ENCODE measurements at regions not wholly inside any gene's neighbourhood (a gene's known extent, or its start where the extent isn't known, plus 50 kb on each side); places are given as distances from the start of the nearest gene placed in this dataset.
"Not testable (repeated sequence)": the region's sequence is repeated elsewhere in the genome, so short reads cannot be mapped to it uniquely, and the experiment has no call there.

DNA sequence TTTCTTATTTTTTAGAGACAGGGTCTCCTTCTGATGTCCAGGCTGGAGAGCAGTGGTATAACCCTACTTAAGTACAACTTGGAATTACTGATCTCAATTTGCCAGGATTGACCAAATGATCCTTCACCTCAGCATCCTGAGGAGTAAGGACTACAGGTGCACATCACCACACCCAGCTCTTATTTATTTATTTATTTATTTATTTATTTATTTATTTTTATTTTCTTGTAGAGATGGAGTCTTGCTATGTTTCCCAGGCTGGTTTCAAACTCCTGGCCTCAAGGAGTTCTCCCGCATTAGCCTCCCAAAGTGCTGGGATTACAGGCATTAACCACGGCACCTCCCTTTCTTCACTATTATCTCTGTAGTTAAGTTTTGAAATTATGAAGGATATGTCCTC, 117.5 kb upstream of the NEGR1 start:
- no peaks in the 10 kb centered on the region for H3K9me3 ChIP-seq (ENCODE audit: control insufficient read depth, insufficient read depth, low read length)
- no peaks in the 10 kb centered on the region for H3K36me3 ChIP-seq (ENCODE audit: insufficient read depth, low read length)
- no peak overlapping the region for H3K9ac ChIP-seq (ENCODE audit: low read depth, low read length)
- H3K4me1 ChIP-seq (ENCODE audit: insufficient read depth, low read length) = no peaks in the 10 kb centered on the region

DNA sequence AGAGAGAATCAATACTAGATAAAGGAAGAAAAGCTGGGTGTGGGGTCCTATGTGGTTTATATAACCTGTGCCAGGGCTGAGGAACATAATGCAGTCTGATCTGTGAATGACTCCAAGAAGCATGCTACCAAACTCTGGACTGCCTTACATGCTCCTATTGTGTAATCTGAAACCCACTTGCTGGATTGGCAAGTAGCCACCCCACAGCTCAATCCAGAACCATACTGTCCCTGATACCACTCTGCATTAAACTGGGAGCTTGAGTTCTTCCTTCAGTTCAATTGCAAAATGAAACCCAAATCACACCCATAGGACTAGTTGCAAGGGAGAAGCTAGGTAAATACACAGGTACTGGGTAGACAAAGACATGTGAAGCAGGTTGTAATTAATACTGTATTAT, 115.4 kb upstream of the NEGR1 start:
- no peaks in the 10 kb centered on the region for H3K36me3 ChIP-seq (ENCODE audit: insufficient read depth, low read length)
- no peaks in the 10 kb centered on the region for H3K4me1 ChIP-seq (ENCODE audit: insufficient read depth, low read length)
- H3K9me3 ChIP-seq (ENCODE audit: control insufficient read depth, insufficient read depth, low read length) = no peaks in the 10 kb centered on the region
- no peak overlapping the region for H3K9ac ChIP-seq (ENCODE audit: low read depth, low read length)

DNA sequence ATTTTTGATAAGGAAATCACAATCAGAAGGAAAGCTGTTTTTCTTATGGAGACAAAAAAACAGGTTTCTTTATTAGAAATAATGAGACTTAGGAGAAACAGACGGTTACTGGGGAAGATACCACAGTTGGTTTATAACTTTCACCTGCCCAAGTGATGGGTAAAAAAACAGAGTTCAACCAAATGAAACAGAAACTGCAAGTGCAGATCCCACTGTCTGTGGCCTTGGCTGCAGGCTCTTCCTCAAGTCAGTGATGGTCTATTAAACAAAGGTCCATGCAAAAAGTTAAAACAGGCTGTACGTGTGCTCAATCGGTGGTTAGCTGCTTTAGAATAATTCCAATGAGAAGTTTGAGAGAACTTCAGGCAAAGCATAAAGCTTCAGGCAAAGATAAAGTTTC, 112.1 kb upstream of the NEGR1 start:
- Histone ChIP-seq H3K9me3 (ENCODE audit: control insufficient read depth, insufficient read depth, low read length) (no peaks in the 10 kb centered on the region), H3K4me1 (ENCODE audit: insufficient read depth, low read length) (no peaks in the 10 kb centered on the region), H3K36me3 (ENCODE audit: insufficient read depth, low read length) (no peaks in the 10 kb centered on the region), H3K9ac (ENCODE audit: low read depth, low read length) (no peak overlapping the region)

GRCh38 chr1:72379072-72379471, 96.7 kb upstream of the NEGR1 start:
- Histone ChIP-seq H3K9me3 (ENCODE audit: control insufficient read depth, insufficient read depth, low read length) (no peaks in the 10 kb centered on the region), H3K4me1 (ENCODE audit: insufficient read depth, low read length) (no peaks in the 10 kb centered on the region), H3K36me3 (ENCODE audit: insufficient read depth, low read length) (no peaks in the 10 kb centered on the region), H3K9ac (ENCODE audit: low read depth, low read length) (no peak overlapping the region)

- no peaks in the 10 kb centered on the region for H3K36me3 ChIP-seq (ENCODE audit: insufficient read depth, low read length)
- peaks cover 8% of the 10 kb centered on the region; the same call in 1 of the 2 replicates for H3K4me1 ChIP-seq (ENCODE audit: insufficient read depth, low read length)
- no peak overlapping the region for H3K9ac ChIP-seq (ENCODE audit: low read depth, low read length)
- no peaks in the 10 kb centered on the region for H3K9me3 ChIP-seq (ENCODE audit: control insufficient read depth, insufficient read depth, low read length)
Measured at GRCh38 chr1:72375226-72375625, 92.9 kb upstream of the NEGR1 start.

DNA sequence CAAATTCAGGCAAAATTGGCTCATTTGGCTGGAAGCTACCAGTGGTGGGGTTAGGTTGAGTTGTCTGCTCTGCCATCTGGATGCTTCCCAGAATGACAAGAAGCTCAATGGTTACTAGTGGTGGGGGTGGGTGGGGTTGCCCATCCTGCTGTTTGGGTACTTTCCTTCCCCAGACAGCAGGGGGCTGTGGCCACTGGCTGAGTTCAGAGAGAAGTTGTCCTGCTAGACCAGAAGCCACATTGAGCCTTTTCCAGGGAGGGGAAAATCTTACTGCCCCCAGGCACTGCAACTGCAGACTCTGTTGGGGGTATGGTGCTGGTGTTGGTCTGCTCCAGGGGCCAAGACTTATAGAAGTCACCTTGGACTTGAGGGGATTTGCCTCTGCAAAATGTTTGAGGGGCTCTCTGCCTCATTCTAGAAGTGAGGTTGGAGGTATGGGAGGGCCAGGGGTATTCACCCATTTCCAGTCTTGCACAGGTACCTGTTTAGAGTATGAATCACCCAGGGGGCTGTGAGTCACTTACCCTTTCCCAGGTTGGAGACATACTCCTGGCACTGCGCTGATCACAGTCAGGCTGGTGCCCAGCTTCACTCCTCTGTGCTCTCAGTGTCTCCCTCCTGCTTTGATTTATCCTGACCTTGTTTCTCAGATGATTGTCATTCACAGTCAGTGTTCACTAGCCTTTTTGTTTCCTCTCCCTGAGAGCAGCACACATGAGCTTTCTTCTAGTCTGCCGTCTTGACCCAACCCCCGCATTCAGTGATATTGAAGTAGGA, 89.1 kb upstream of the NEGR1 start:
- H3K9ac ChIP-seq (ENCODE audit: low read depth, low read length) = no peak overlapping the region
- no peaks in the 10 kb centered on the region for H3K36me3 ChIP-seq (ENCODE audit: insufficient read depth, low read length)
- H3K9me3 ChIP-seq (ENCODE audit: control insufficient read depth, insufficient read depth, low read length) = no peaks in the 10 kb centered on the region
- peaks cover 8% of the 10 kb centered on the region; the same call in 1 of the 2 replicates for H3K4me1 ChIP-seq (ENCODE audit: insufficient read depth, low read length)

GRCh38 chr1:72370836-72371235, 88.5 kb upstream of the NEGR1 start:
- H3K9ac ChIP-seq (ENCODE audit: low read depth, low read length); H3K4me1 ChIP-seq (ENCODE audit: insufficient read depth, low read length); H3K36me3 ChIP-seq (ENCODE audit: insufficient read depth, low read length); H3K9me3 ChIP-seq (ENCODE audit: control insufficient read depth, insufficient read depth, low read length): not testable (repeated sequence)

GRCh38 chr1:72369069-72369757, 86.9 kb upstream of the NEGR1 start:
- Histone ChIP-seq H3K9ac (ENCODE audit: low read depth, low read length) (no peak overlapping the region), H3K4me1 (ENCODE audit: insufficient read depth, low read length) (peaks cover 8% of the 10 kb centered on the region; the same call in 1 of the 2 replicates)

GRCh38 chr1:72366466-72366865, 84.1 kb upstream of the NEGR1 start:
- Histone ChIP-seq H3K4me1 (ENCODE audit: insufficient read depth, low read length) (peaks cover 3% of the 10 kb centered on the region; the same call in 1 of the 2 replicates), H3K9me3 (ENCODE audit: control insufficient read depth, insufficient read depth, low read length) (no peaks in the 10 kb centered on the region), H3K36me3 (ENCODE audit: insufficient read depth, low read length) (no peaks in the 10 kb centered on the region), H3K9ac (ENCODE audit: low read depth, low read length) (no peak overlapping the region)

More at GRCh38 chr1:72369069-72369757, 86.9 kb upstream of the NEGR1 start:
- H3K36me3 ChIP-seq (ENCODE audit: insufficient read depth, low read length) = no peaks in the 10 kb centered on the region
- H3K9me3 ChIP-seq (ENCODE audit: control insufficient read depth, insufficient read depth, low read length) = no peaks in the 10 kb centered on the region

- no peaks in the 10 kb centered on the region for H3K36me3 ChIP-seq (ENCODE audit: insufficient read depth, low read length)
- no peaks in the 10 kb centered on the region for H3K4me1 ChIP-seq (ENCODE audit: insufficient read depth, low read length)
- H3K9ac ChIP-seq (ENCODE audit: low read depth, low read length) = no peak overlapping the region
- no peaks in the 10 kb centered on the region for H3K9me3 ChIP-seq (ENCODE audit: control insufficient read depth, insufficient read depth, low read length)
Measured at GRCh38 chr1:72365693-72366092, 83.4 kb upstream of the NEGR1 start.

DNA sequence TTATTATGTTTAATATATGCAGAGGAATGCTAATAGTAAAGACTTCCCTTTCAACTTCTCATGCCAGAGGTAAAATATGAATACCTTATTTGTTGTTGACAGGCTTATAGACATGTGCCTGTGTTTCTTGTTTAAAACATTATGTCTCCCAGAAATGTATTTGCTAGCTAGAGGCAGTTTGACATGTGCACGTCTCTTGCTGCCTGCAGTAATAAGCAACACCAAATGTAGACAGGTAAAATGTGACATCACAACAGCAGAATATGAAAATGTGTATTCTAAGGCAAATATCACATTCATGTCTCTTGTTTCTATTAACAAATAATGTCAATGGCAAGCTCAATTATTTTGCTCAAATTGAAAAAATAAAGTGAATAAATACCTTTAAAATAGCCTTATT, 80.2 kb upstream of the NEGR1 start:
- Histone ChIP-seq H3K4me1 (ENCODE audit: insufficient read depth, low read length) (no peaks in the 10 kb centered on the region), H3K9me3 (ENCODE audit: control insufficient read depth, insufficient read depth, low read length) (no peaks in the 10 kb centered on the region), H3K9ac (ENCODE audit: low read depth, low read length) (no peak overlapping the region), H3K36me3 (ENCODE audit: insufficient read depth, low read length) (no peaks in the 10 kb centered on the region)

DNA sequence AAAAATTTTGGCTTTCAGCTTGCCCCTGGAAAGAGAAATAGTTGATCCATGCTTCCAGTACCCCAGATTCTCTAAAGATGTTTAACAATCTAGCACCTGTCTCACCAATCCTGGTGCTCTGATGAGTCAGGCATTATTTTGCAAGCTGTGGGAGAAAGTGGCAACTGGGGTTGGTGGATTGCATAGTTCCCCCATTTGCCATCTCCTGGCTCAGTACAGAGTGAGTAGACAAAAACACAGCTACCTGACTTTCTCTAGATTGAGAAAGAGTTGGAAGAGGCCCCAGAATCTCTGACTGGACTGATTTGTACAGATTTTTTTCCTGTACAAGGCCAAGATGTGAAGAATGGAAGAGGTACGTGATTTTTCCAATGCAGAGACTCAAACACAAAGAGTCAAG, 75.1 kb upstream of the NEGR1 start:
- H3K9me3 ChIP-seq (ENCODE audit: control insufficient read depth, insufficient read depth, low read length) = no peaks in the 10 kb centered on the region
- no peaks in the 10 kb centered on the region for H3K36me3 ChIP-seq (ENCODE audit: insufficient read depth, low read length)
- H3K9ac ChIP-seq (ENCODE audit: low read depth, low read length) = no peak overlapping the region
- no peaks in the 10 kb centered on the region for H3K4me1 ChIP-seq (ENCODE audit: insufficient read depth, low read length)

- no peaks in the 10 kb centered on the region for H3K9me3 ChIP-seq (ENCODE audit: control insufficient read depth, insufficient read depth, low read length)
- H3K9ac ChIP-seq (ENCODE audit: low read depth, low read length) = no peak overlapping the region
- H3K4me1 ChIP-seq (ENCODE audit: insufficient read depth, low read length) = no peaks in the 10 kb centered on the region
- H3K36me3 ChIP-seq (ENCODE audit: insufficient read depth, low read length) = no peaks in the 10 kb centered on the region
Measured at GRCh38 chr1:72355899-72356298, 73.6 kb upstream of the NEGR1 start.

DNA sequence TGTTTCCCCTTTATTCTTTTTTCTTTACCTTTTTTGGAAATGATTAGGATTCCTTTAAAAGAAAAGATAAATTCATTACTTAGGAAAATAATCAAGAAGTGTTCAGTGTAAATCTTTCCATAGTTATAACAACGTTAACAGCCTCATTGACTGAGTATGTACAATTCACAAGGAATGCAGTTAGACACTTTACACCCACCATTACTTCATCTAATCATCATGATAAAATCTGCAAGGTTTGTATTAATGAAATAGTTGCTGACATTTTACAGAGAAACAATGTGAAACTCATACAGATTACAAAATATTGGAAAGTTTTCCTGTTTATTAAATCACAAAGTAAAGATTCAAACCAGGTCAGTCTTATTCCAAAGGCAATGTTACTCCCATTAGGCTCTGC, 59.3 kb upstream of the NEGR1 start:
- Histone ChIP-seq H3K9me3 (ENCODE audit: control insufficient read depth, insufficient read depth, low read length) (no peaks in the 10 kb centered on the region), H3K36me3 (ENCODE audit: insufficient read depth, low read length) (no peaks in the 10 kb centered on the region), H3K9ac (ENCODE audit: low read depth, low read length) (no peak overlapping the region), H3K4me1 (ENCODE audit: insufficient read depth, low read length) (no peaks in the 10 kb centered on the region)

DNA sequence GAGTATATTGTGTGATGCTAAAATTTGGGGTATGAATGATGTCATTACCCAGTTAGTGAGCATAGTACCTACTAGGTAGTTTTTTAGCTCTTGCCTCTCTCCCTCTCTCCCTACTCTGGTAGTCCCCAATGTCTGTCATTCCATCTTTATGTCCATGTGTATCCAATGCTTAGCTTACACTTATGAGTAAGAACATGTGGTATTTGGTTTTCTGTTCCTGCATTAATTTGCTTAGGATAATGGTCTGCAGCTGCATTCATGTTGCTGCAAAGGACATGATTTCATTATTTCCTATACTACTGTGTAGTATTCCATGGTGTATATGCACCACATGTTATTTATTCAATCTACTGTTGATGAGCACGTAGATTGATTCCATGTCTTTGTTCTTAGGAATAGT, 54.4 kb upstream of the NEGR1 start:
- Histone ChIP-seq H3K9ac (ENCODE audit: low read depth, low read length) (no peak overlapping the region), H3K4me1 (ENCODE audit: insufficient read depth, low read length) (no peaks in the 10 kb centered on the region), H3K9me3 (ENCODE audit: control insufficient read depth, insufficient read depth, low read length) (no peaks in the 10 kb centered on the region), H3K36me3 (ENCODE audit: insufficient read depth, low read length) (no peaks in the 10 kb centered on the region)
